Loucy (cell line): ENCODE measurements at regions not wholly inside any gene's neighbourhood (a gene's known extent, or its start where the extent isn't known, plus 50 kb on each side); places are given as distances from the start of the nearest gene placed in this dataset.

Experiments used
- EZH2phosphoT487 ChIP-seq: fragments of 200-600 bp; IDR thresholded peaks from 2 replicates; pipeline ENCODE4 v1.6.1; 2018; ENCODE audit warnings: antibody characterized with exemption, mild to moderate bottlenecking, moderate library complexity, borderline replicate concordance
- TF ChIP-seq, protein P1 (sequence below): fragments of 200-600 bp; sonication (generic); conservative IDR thresholded peaks from 2 replicates; pipeline ENCODE4 v1.5.1; 2014; ENCODE audit warnings: mild to moderate bottlenecking, antibody characterized with exemption, low read length

DNA sequence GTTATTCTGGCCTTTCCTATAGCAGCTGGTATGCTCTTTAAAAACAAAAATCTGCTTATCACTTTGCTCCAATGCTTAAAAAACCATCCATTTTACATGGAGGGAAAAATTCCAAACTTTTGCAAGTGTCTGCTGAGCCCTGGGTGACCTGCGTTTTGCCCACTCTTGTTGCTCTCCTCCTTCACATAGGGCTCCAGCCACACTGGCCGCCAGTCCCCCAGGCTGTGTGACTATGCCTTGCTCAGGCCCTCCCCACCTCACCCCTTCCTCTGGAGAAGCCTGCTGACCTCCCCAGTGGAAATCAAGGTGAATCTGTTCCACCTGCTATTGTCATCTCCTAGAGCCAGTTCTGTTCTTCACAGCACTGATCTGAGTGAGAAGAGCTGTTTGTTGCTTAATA is 126.9 kb downstream of the SLC25A47 start:
- TF ChIP-seq, protein P1, sequence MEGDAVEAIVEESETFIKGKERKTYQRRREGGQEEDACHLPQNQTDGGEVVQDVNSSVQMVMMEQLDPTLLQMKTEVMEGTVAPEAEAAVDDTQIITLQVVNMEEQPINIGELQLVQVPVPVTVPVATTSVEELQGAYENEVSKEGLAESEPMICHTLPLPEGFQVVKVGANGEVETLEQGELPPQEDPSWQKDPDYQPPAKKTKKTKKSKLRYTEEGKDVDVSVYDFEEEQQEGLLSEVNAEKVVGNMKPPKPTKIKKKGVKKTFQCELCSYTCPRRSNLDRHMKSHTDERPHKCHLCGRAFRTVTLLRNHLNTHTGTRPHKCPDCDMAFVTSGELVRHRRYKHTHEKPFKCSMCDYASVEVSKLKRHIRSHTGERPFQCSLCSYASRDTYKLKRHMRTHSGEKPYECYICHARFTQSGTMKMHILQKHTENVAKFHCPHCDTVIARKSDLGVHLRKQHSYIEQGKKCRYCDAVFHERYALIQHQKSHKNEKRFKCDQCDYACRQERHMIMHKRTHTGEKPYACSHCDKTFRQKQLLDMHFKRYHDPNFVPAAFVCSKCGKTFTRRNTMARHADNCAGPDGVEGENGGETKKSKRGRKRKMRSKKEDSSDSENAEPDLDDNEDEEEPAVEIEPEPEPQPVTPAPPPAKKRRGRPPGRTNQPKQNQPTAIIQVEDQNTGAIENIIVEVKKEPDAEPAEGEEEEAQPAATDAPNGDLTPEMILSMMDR: no peak
- TF ChIP-seq EZH2phosphoT487: no peak
